Calu3 (cell line): ENCODE measurements at regions not wholly inside any gene's neighbourhood (a gene's known extent, or its start where the extent isn't known, plus 50 kb on each side); places are given as distances from the start of the nearest gene placed in this dataset.
"Not testable (repeated sequence)": the region's sequence is repeated elsewhere in the genome, so short reads cannot be mapped to it uniquely, and the experiment has no call there.

Experiments
- BruUV-seq: library from RNA; stranded (reverse); fragments of 400-500 nt; replicated peaks from 2 replicates; lab custom pipeline; 2021; lab: Mats Ljungman, UMichigan
- CTCF ChIA-PET: fragments of 300-600 bp; sonication (Branson Sonifier 250); formaldehyde crosslinking; loops from one replicate; lab custom pipeline; 2022; ENCODE audit warnings: antibody characterized with exemption; lab: Charles Lee
- DNase-seq: peaks from one replicate; pipeline ENCODE4 v3.0.0; 2022
- H3K27ac Mint-ChIP-seq: one replicate; pipeline ENCODE4 v1.8.0; 2022; ENCODE audit warnings: mixed read lengths; ENCODE audit not compliant: unreplicated experiment
- H3K27me3 Mint-ChIP-seq: one replicate; pipeline ENCODE4 v1.8.0; 2022; ENCODE audit warnings: mixed read lengths; ENCODE audit not compliant: unreplicated experiment
- H3K36me3 Mint-ChIP-seq: one replicate; pipeline ENCODE4 v1.8.0; 2022; ENCODE audit warnings: mild to moderate bottlenecking, moderate library complexity, mixed read lengths; ENCODE audit not compliant: insufficient read depth, unreplicated experiment
- H3K4me1 Mint-ChIP-seq: one replicate; pipeline ENCODE4 v1.8.0; 2022; ENCODE audit warnings: mild to moderate bottlenecking, low read depth, mixed read lengths; ENCODE audit not compliant: unreplicated experiment
- H3K4me3 Mint-ChIP-seq: one replicate; pipeline ENCODE4 v1.8.0; 2022; ENCODE audit warnings: mild to moderate bottlenecking, low read depth, moderate library complexity, mixed read lengths; ENCODE audit not compliant: unreplicated experiment
- H3K9me3 Mint-ChIP-seq: one replicate; pipeline ENCODE4 v1.8.0; 2022; ENCODE audit warnings: low read depth, mixed read lengths; ENCODE audit not compliant: unreplicated experiment
- intact Hi-C: fragments of 100-400 bp; cut with micrococcal nuclease; formaldehyde crosslinking; loops from one replicate; pipeline ENCODE4 v1.10.0; 2022; ENCODE audit not compliant: unreplicated experiment
- TF ChIP-seq, protein P1 (sequence below): fragments of 200-600 bp; IDR thresholded peaks from one replicate; pipeline ENCODE4 v1.8.0; 2022; ENCODE audit warnings: antibody characterized with exemption; ENCODE audit not compliant: unreplicated experiment

DNA sequence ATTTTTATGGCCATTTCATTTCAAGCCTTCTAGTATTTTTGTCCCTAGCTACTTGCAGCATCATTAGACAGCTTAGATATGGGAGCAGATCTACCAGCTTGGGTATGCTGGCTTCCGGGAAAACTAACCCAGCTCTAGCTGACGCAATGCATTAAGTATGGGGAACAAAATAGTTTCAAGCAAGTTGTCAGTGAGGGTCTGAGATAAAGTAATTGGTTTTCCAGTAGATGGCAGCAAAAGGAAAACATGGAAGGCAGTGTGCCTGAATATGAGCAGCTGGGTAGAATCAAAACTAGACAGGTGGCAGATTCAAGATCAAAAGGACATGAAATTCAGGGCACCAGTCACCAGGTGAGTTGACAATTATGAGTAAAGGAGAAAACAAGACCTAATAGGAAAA, 340.9 kb upstream of the CTSO start:
- Mint-ChIP-seq H3K27me3 (no peaks in the 10 kb centered on the region), H3K9me3 (no peaks in the 10 kb centered on the region), H3K4me1 (peaks cover 24% of the 10 kb centered on the region), H3K27ac (peak overlapping the region; percentile 75), H3K36me3 (no peaks in the 10 kb centered on the region), H3K4me3 (no peak overlapping the region)
- CTCF ChIA-PET = interaction anchor here (0.6 to 2.2 kb wide), 4 partner anchors 11 to 653 kb away, joined by 3 to 7 read pairs (median 4); no protein-coding TSS in a partner anchor
- intact Hi-C loops = loop anchor here (1.0 to 10.0 kb wide), 3 partner anchors 84 to 380 kb away; no protein-coding TSS in a partner anchor
- no TSS peak for BruUV-seq
- peak; percentile 43 for DNase-seq
- TF ChIP-seq, protein P1, sequence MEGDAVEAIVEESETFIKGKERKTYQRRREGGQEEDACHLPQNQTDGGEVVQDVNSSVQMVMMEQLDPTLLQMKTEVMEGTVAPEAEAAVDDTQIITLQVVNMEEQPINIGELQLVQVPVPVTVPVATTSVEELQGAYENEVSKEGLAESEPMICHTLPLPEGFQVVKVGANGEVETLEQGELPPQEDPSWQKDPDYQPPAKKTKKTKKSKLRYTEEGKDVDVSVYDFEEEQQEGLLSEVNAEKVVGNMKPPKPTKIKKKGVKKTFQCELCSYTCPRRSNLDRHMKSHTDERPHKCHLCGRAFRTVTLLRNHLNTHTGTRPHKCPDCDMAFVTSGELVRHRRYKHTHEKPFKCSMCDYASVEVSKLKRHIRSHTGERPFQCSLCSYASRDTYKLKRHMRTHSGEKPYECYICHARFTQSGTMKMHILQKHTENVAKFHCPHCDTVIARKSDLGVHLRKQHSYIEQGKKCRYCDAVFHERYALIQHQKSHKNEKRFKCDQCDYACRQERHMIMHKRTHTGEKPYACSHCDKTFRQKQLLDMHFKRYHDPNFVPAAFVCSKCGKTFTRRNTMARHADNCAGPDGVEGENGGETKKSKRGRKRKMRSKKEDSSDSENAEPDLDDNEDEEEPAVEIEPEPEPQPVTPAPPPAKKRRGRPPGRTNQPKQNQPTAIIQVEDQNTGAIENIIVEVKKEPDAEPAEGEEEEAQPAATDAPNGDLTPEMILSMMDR = no peak

DNA sequence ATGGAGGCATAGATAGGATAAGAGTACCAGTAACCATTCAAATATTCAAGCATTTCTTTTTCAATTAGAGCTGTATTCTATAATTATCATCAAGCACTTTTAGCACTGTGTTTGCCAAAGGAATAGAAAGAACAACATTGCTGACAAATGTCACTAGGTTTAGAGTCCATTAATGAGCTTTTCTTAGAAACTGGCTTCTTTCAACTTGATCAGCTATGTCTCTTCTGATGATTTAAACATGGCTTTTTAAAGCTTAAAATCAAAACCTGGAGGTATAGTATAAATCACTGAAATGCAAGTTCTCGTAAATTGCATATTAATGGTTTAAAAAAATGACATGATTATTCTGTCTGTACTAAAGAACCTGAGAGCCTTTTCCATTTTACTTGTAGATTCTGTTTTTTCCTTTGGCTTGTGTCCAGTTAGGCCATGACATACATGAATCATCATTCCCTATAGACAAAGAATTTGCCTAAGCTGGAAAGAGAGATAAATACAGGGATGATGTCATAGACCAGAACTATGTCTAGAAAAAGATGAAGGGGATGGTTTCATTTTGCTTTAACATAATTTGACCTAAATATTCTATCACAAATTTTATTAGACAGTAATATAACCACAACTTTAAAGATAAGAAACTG, 340.1 kb upstream of the CTSO start:
- Mint-ChIP-seq H3K4me3 (no peak overlapping the region), H3K27me3 (no peaks in the 10 kb centered on the region), H3K36me3 (no peaks in the 10 kb centered on the region), H3K27ac (peak overlapping the region; percentile 75), H3K4me1 (peaks cover 24% of the 10 kb centered on the region), H3K9me3 (no peaks in the 10 kb centered on the region)
- TF ChIP-seq, protein P1 = no peak
- CTCF ChIA-PET = interaction anchor here (0.8 to 2.2 kb wide), 3 partner anchors 10 to 182 kb away, joined by 3 to 7 read pairs (median 4); no protein-coding TSS in a partner anchor
- BruUV-seq = no TSS peak
- intact Hi-C loops = loop anchor here (1.0 to 10.0 kb wide), 3 partner anchors 85 to 381 kb away; no protein-coding TSS in a partner anchor
- DNase-seq = no peak

DNA sequence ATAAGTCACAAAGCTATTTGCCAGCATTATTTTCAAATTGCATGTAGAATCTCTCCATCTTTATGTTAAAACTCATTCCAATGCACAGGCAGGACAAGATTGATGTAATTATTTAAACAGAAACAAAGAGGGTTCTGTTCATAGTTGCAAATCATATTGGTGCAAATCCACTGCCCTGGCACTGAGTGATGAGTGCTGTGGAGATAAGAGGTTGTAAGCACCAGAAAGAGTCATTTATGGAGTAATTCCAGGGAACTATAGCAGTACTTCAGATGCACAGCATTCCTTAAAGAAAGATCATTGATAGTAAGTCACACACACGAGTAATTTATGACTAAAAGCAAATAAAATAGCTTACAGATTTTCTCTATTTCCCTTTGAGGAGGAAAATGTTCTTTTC, 337.7 kb upstream of the CTSO start:
- no peaks in the 10 kb centered on the region for H3K27me3 Mint-ChIP-seq
- no peak overlapping the region for H3K4me3 Mint-ChIP-seq
- CTCF ChIA-PET = no interaction called here
- peak overlapping the region; percentile 2 for H3K27ac Mint-ChIP-seq
- intact Hi-C loops = loop anchor here (10.0 kb wide), 2 partner anchors 183 to 383 kb away; no protein-coding TSS in a partner anchor
- no peak for DNase-seq
- H3K9me3 Mint-ChIP-seq = no peaks in the 10 kb centered on the region
- TF ChIP-seq, protein P1 = no peak
- peaks cover 24% of the 10 kb centered on the region for H3K4me1 Mint-ChIP-seq
- BruUV-seq = no TSS peak
- H3K36me3 Mint-ChIP-seq = no peaks in the 10 kb centered on the region

DNA sequence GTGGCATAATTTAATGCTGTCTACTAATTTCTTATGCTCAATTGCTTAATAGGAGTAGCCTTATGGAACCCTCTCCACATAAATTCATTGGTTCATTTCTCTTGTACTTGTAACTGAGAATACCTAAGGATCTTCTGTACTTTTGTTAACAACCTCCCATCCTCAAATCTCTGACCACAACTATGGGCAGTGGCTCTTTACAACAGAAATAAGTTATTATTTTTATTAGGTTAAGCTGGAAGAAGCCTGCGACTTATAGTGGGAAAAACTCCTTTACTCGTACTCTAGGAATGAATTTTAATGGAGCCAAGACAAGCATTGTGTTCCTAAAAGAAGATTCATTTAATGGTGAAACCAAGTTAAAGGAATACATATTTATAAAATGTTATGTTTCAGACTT, 337.1 kb upstream of the CTSO start:
- DNase-seq = no peak
- Mint-ChIP-seq H3K27me3 (no peaks in the 10 kb centered on the region), H3K9me3 (no peaks in the 10 kb centered on the region), H3K36me3 (no peaks in the 10 kb centered on the region), H3K27ac (no peak overlapping the region), H3K4me1 (peaks cover 24% of the 10 kb centered on the region), H3K4me3 (no peak overlapping the region)
- intact Hi-C loops = loop anchor here (10.0 kb wide), 2 partner anchors 184 to 384 kb away; no protein-coding TSS in a partner anchor
- no TSS peak for BruUV-seq
- CTCF ChIA-PET = no interaction called here
- TF ChIP-seq, protein P1 = no peak

DNA sequence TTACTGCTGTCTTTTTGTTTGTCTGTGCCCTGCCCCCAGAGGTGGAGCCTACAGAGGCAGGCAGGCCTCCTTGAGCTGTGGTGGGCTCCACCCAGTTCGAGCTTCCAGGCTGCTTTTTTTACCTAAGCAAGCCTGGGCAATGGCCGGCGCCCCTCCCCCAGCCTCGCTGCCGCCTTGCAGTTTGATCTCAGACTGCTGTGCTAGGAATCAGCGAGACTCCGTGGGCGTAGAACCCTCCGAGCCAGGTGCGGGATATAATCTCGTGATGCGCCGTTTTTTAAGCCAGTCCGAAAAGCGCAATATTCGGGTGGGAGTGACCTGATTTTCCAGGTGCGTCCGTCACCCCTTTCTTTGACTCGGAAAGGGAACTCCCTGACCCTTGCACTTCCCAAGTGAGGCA, 336.4 kb upstream of the CTSO start:
- H3K36me3 Mint-ChIP-seq, BruUV-seq, H3K27me3 Mint-ChIP-seq, H3K4me3 Mint-ChIP-seq, CTCF ChIA-PET, H3K27ac Mint-ChIP-seq, DNase-seq, H3K9me3 Mint-ChIP-seq: not testable (repeated sequence)
- intact Hi-C loops = loop anchor here (10.0 kb wide), 2 partner anchors 185 to 385 kb away; no protein-coding TSS in a partner anchor
- H3K4me1 Mint-ChIP-seq = peaks cover 18% of the 10 kb centered on the region
